K562 (cell line): ENCODE measurements at regions not wholly inside any gene's neighbourhood (a gene's known extent, or its start where the extent isn't known, plus 50 kb on each side); places are given as distances from the start of the nearest gene placed in this dataset.

ENCODE experiments used
- ATAC-seq: fragments of 200-7000 bp; cut with Tn5 transposase; 3 replicates; pipeline ENCODE4 v1.9.1; 2020; ENCODE audit warnings: moderate library complexity
- BruUV-seq: library from RNA; stranded (reverse); fragments of 400-500 nt; replicated peaks from 2 replicates; lab custom pipeline; 2021; lab: Mats Ljungman, UMichigan
- CTCF ChIA-PET: fragments of 300-600 bp; formaldehyde crosslinking; extraction: SDS; loops from one replicate; lab custom pipeline; 2021; ENCODE audit warnings: low intra/inter-chr PET ratio; lab: Yijun Ruan, JAX
- POLR2A ChIA-PET: fragments of 300-600, 350-650 bp; sonication (Branson Sonifier 250); formaldehyde crosslinking; extraction: SDS; loops from one replicate; lab custom pipeline; 2021; ENCODE audit warnings: antibody characterized with exemption, inconsistent platforms; lab: Yijun Ruan, JAX
- DNase-seq, 4 experiments: peaks; one replicate each; pipeline versions ENCODE4 v3.0.0 to v3.0.0-alpha.2; 2011 to 2018; ENCODE audit warnings: low spot score in 3 of 4, mixed read lengths in 3 of 4; ENCODE audit errors: extremely low read depth in 1 of 4
- FAIRE-seq: peaks from 2 replicates; lab custom pipeline; 2011; peaks lifted over from hg19 to GRCh38; lab: Jason Lieb, UNC
- H2AFZ ChIP-seq: 2 replicates; pipeline ENCODE4 v1.6.0; 2011; ENCODE audit warnings: low read depth, low read length, control low read depth, inconsistent platforms
- H3K27ac ChIP-seq: fragments of 200-600 bp; 3 replicates; pipeline ENCODE4 v1.8.0; 2011; ENCODE audit warnings: low read depth, mild to moderate bottlenecking, control low read depth, inconsistent platforms, low read length, moderate library complexity, mixed read lengths; ENCODE audit errors: extremely low read depth
- H3K27me3 ChIP-seq, 2 experiments: fragments of 300-600 bp in 1 of 2; 2 replicates in 1 of 2; 3 replicates in 1 of 2; pipeline versions ENCODE4 v1.6.0 to v1.8.0; 2011; ENCODE audit warnings: inconsistent platforms in 2 of 2, low read length in 2 of 2, mild to moderate bottlenecking in 1 of 2, mixed read lengths in 1 of 2, moderate library complexity in 1 of 2; ENCODE audit not compliant: control insufficient read depth in 2 of 2, insufficient read depth in 2 of 2
- H3K36me3 ChIP-seq: fragments of 300-600 bp; 3 replicates; pipeline ENCODE4 v1.8.0; 2011; ENCODE audit warnings: mild to moderate bottlenecking, low read length, inconsistent platforms; ENCODE audit not compliant: control insufficient read depth, insufficient read depth
- H3K4me1 ChIP-seq, 2 experiments: fragments of 200-600 bp in 1 of 2; replicated peaks in 1 of 2; 2 replicates in 1 of 2; 3 replicates in 1 of 2; pipeline versions ENCODE4 v1.5.1 to v1.8.0; 2011; ENCODE audit warnings: inconsistent platforms in 2 of 2, low read length in 2 of 2, mild to moderate bottlenecking in 1 of 2, mixed read lengths in 1 of 2, moderate library complexity in 1 of 2; ENCODE audit not compliant: control insufficient read depth in 2 of 2, insufficient read depth in 2 of 2
- H3K4me2 ChIP-seq: 2 replicates; pipeline ENCODE4 v1.6.1; 2011; ENCODE audit warnings: low read length, control low read depth, inconsistent platforms, mixed read lengths; ENCODE audit not compliant: insufficient read depth
- H3K4me3 ChIP-seq: fragments of 200-600 bp; sonication (generic), shearing (Covaris generic); 2 replicates; pipeline ENCODE4 v1.5.1; 2016; ENCODE audit warnings: control low read depth, inconsistent platforms
- H3K79me2 ChIP-seq: fragments of 200-600 bp; 3 replicates; pipeline ENCODE4 v1.8.0; 2011; ENCODE audit warnings: low read length, inconsistent platforms; ENCODE audit not compliant: control insufficient read depth, insufficient read depth
- H3K9ac ChIP-seq, 2 experiments: 2 replicates each; pipeline versions ENCODE4 v1.6.0 to v1.6.1; 2011; ENCODE audit warnings: low read depth in 2 of 2, low read length in 2 of 2, control low read depth in 1 of 2, inconsistent platforms in 1 of 2, mild to moderate bottlenecking in 1 of 2, mixed read lengths in 1 of 2; ENCODE audit not compliant: insufficient read depth in 1 of 2
- H3K9me1 ChIP-seq: one replicate; pipeline ENCODE4 v1.6.0; 2011; ENCODE audit warnings: inconsistent platforms, mild to moderate bottlenecking, low read length, moderate library complexity; ENCODE audit not compliant: control insufficient read depth, insufficient read depth
- H3K9me3 ChIP-seq: replicated peaks from 2 replicates; pipeline ENCODE4 v1.5.1; 2011; ENCODE audit warnings: low read depth, low read length, inconsistent platforms; ENCODE audit not compliant: control insufficient read depth, insufficient read depth
- H4K20me1 ChIP-seq: replicated peaks from 2 replicates; pipeline ENCODE4 v1.6.1; 2011; ENCODE audit warnings: low read length, inconsistent platforms, mixed read lengths; ENCODE audit not compliant: control insufficient read depth, insufficient read depth
- CBFA2T3 ChIP-seq: fragments of 450-650 bp; IDR thresholded peaks from 2 replicates; pipeline ENCODE4 v1.6.1; 2017
- CTCFL ChIP-seq: IDR thresholded peaks from 2 replicates; pipeline ENCODE4 v1.6.1; 2011; ENCODE audit warnings: borderline replicate concordance, low read depth, mild to moderate bottlenecking, moderate library complexity, low read length; ENCODE audit not compliant: insufficient read depth, poor library complexity, severe bottlenecking
- HNRNPK ChIP-seq: fragments of 200-400 bp; formaldehyde crosslinking; IDR thresholded peaks from one replicate; pipeline ENCODE4 v1.6.1; 2018; ENCODE audit warnings: mild to moderate bottlenecking, low read depth, low read length; ENCODE audit not compliant: poor library complexity, severe bottlenecking
- KDM1A ChIP-seq, 2 experiments: fragments of 450-650 bp; IDR thresholded peaks; 2 replicates each; pipeline ENCODE4 v1.6.1; 2016; ENCODE audit warnings: mild to moderate bottlenecking in 2 of 2
- NEUROD1 ChIP-seq: fragments of 150-350 bp; IDR thresholded peaks from 2 replicates; pipeline ENCODE4 v1.6.1; 2014; ENCODE audit warnings: borderline replicate concordance, low read length, low read depth; ENCODE audit not compliant: partially characterized antibody
- RAD21 ChIP-seq, 2 experiments: fragments of 250-450 bp in 1 of 2; fragments of 450-650 bp in 1 of 2; sonication (Bioruptor Pico) in 1 of 2; formaldehyde crosslinking in 1 of 2; IDR thresholded peaks in 1 of 2; conservative IDR thresholded peaks in 1 of 2; 2 replicates each; pipeline versions ENCODE4 v1.4.0 to v1.8.0; 2020 to 2022; ENCODE audit warnings: mild to moderate bottlenecking in 2 of 2, moderate library complexity in 1 of 2
- TARDBP ChIP-seq: fragments of 450-650 bp; IDR thresholded peaks from 2 replicates; pipeline ENCODE4 v1.6.1; 2016
- TEAD2 ChIP-seq: fragments of 450-650 bp; IDR thresholded peaks from 2 replicates; pipeline ENCODE4 v1.6.1; 2016; ENCODE audit warnings: missing genetic modification characterization, control low read depth, missing compliant biosample characterization
- ZNF644 ChIP-seq: fragments of 200-800 bp; sonication (Bioruptor generic); IDR thresholded peaks from 2 replicates; pipeline ENCODE4 v1.6.1; 2016; ENCODE audit warnings: low read depth, missing genetic modification characterization, missing compliant biosample characterization
- ZNF668 ChIP-seq: fragments of 250-450 bp; sonication (Bioruptor Pico); IDR thresholded peaks from 2 replicates; pipeline ENCODE4 v1.8.0; 2022; ENCODE audit warnings: mild to moderate bottlenecking, inconsistent platforms
- WGBS: fragments of 100-300 bp; shearing (Covaris generic); methylation state at CpG from one replicate; pipeline ENCODE4 v1.1.6; 2016; ENCODE audit warnings: low coverage, mixed read lengths; ENCODE audit not compliant: insufficient coverage; ENCODE audit errors: missing lambda C conversion rate; 5-methylcytosine and 5-hydroxymethylcytosine counted together
- in situ Hi-C: fragments of 300-500 bp; cut with MboI; formaldehyde crosslinking; loops from 4 replicates; pipeline ENCODE4 v1.15.0; 2018; ENCODE audit warnings: inconsistent platforms, mixed read lengths
- intact Hi-C: fragments of 100-400 bp; cut with micrococcal nuclease; formaldehyde crosslinking; loops from 2 replicates; pipeline ENCODE4 v1.14.2; 2022
- TF ChIP-seq, protein P1 (sequence below), 3 experiments: IDR thresholded peaks in 2 of 3; conservative IDR thresholded peaks in 1 of 3; 2 replicates each; pipeline ENCODE4 v1.5.1; 2011 to 2012; ENCODE audit warnings: low read length in 3 of 3, mild to moderate bottlenecking in 3 of 3, control low read depth in 2 of 3, improper control_type of control experiment in 1 of 3, inconsistent platforms in 1 of 3, low read depth in 1 of 3, mixed read lengths in 1 of 3, moderate library complexity in 1 of 3; ENCODE audit not compliant: insufficient read depth in 2 of 3

DNA sequence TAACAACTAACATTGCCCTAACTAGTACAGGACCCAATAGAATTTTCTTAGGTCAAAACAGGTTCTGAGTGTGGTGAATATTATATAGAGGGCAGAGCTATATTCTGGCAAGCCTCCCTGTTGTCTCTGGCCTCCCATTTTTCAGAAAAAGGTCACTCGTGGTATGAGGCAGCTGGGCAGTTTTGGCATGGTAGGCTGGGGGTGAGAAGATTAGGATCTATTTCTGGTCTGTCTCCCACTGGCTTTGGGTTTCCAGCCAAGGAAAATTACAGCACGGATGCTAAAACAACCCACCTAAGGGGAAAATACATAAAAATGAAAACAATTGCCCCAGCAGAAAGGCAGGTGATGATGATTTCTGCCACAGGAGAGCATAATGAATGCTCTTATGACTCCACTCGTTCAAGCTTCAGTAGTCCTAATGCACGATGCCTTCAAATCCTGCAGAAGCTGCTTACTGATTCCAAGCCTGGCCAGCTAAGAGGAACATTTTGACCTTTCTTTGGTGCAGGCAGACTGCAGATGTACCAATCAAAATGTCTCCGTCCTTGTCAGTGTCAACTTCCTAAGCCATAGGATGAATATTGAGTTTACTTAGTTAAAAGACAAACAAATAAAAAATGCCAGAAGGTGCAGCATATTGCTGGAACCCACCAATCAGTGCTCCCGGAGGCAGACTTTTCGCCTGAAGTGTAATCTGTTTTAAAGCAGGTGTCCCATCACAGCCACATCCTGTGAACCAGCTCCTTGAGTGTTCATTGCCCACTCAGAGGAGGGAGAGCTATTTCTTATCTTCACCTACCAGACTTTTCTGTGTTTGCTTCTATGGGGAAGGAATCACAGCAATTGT, 435.4 kb downstream of the ZSWIM6 start:
- FAIRE-seq, result no peak

GRCh38 chr5:61768692-61769281, 436.7 kb downstream of the ZSWIM6 start:
- H2AFZ ChIP-seq, result no peak overlapping the region
- H4K20me1 ChIP-seq, result no peaks in the 10 kb centered on the region
- H3K9me1 ChIP-seq, result no peaks in the 10 kb centered on the region
- intact Hi-C loops, result no loop called here
- ATAC-seq (peak; percentile 100), FAIRE-seq (peak; percentile 65), DNase-seq (peak; percentile 52 to 57 (median 56))
- no peaks in the 10 kb centered on the region for H3K36me3 ChIP-seq
- no peaks in the 10 kb centered on the region for H3K27me3 ChIP-seq
- ChIA-PET CTCF (interaction anchor here (0.9 kb wide), 1 partner anchor 166 kb away, joined by 3 read pairs; no protein-coding TSS in a partner anchor), POLR2A (interaction anchor here (0.6 kb wide), 1 partner anchor 462 kb away, joined by 4 read pairs; no protein-coding TSS in a partner anchor)
- no peaks in the 10 kb centered on the region for H3K79me2 ChIP-seq
- BruUV-seq, result no TSS peak
- H3K4me2 ChIP-seq, result no peak overlapping the region
- in situ Hi-C loops, result no loop called here
- 0% methylated on average over 5 of the region's 5 CpGs for WGBS
- H3K4me3 ChIP-seq, result no peak overlapping the region
- no peak overlapping the region for H3K9ac ChIP-seq
- H3K9me3 ChIP-seq, result no peaks in the 10 kb centered on the region
- H3K4me1 ChIP-seq, result no peaks in the 10 kb centered on the region
- no peak overlapping the region for H3K27ac ChIP-seq
- peak; percentile 79 for TF ChIP-seq TEAD2
- no peak for TF ChIP-seq ZNF668 (CRISPR knock-in tag)
- no peak for TF ChIP-seq ZNF644 (tag)
- TF ChIP-seq TARDBP, result no peak
- TF ChIP-seq, protein P1, sequence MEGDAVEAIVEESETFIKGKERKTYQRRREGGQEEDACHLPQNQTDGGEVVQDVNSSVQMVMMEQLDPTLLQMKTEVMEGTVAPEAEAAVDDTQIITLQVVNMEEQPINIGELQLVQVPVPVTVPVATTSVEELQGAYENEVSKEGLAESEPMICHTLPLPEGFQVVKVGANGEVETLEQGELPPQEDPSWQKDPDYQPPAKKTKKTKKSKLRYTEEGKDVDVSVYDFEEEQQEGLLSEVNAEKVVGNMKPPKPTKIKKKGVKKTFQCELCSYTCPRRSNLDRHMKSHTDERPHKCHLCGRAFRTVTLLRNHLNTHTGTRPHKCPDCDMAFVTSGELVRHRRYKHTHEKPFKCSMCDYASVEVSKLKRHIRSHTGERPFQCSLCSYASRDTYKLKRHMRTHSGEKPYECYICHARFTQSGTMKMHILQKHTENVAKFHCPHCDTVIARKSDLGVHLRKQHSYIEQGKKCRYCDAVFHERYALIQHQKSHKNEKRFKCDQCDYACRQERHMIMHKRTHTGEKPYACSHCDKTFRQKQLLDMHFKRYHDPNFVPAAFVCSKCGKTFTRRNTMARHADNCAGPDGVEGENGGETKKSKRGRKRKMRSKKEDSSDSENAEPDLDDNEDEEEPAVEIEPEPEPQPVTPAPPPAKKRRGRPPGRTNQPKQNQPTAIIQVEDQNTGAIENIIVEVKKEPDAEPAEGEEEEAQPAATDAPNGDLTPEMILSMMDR (IDR thresholded peaks at IDR 0.05 in 2 of 3, conservative IDR thresholded peaks at IDR 0.05 in 1 of 3; ENCODE audit: insufficient read depth in 2 of 3, low read depth in 1 of 3, low read length in 3 of 3), result peak; percentile 93 to 100 (median 99)
- TF ChIP-seq RAD21 (CRISPR knock-in tag; conservative IDR thresholded peaks at IDR 0.05 in 1 of 2, IDR thresholded peaks at IDR 0.05 in 1 of 2), result peak; percentile 22 to 54; a peak in 2 of 4 replicates
- peak; percentile 95 for TF ChIP-seq CTCFL

More for the DNA sequence above, 435.4 kb downstream of the ZSWIM6 start:
- no peaks in the 10 kb centered on the region for H3K27me3 ChIP-seq
- BruUV-seq, result no TSS peak
- H3K9ac ChIP-seq, result no peak overlapping the region
- DNase-seq (no peak), ATAC-seq (no peak)
- H3K9me1 ChIP-seq, result no peaks in the 10 kb centered on the region
- H3K4me1 ChIP-seq, result no peaks in the 10 kb centered on the region
- ChIA-PET POLR2A (interaction anchor here (1.0 kb wide), 1 partner anchor 463 kb away, joined by 3 read pairs; no protein-coding TSS in a partner anchor), CTCF (interaction anchor here (0.6 kb wide), 1 partner anchor 169 kb away, joined by 3 read pairs; no protein-coding TSS in a partner anchor)
- 0% methylated on average over 7 of the region's 7 CpGs for WGBS
- no peak for TF ChIP-seq HNRNPK
- TF ChIP-seq CBFA2T3, result peak; percentile 27
- no peak for TF ChIP-seq NEUROD1
- peak; percentile 30 to 36; a peak in 1 of 4 replicates for TF ChIP-seq KDM1A (IDR thresholded peaks at IDR 0.05)
- H3K27ac ChIP-seq, result no peak overlapping the region
- H4K20me1 ChIP-seq, result no peaks in the 10 kb centered on the region
- no peaks in the 10 kb centered on the region for H3K36me3 ChIP-seq
- in situ Hi-C loops, result no loop called here
- H3K79me2 ChIP-seq, result no peaks in the 10 kb centered on the region
- no peak overlapping the region for H3K4me2 ChIP-seq
- intact Hi-C loops, result no loop called here
- no peaks in the 10 kb centered on the region for H3K9me3 ChIP-seq
- no peak overlapping the region for H2AFZ ChIP-seq
- no peak overlapping the region for H3K4me3 ChIP-seq
